ENCODE measurements at regions not wholly inside any gene's neighbourhood (a gene's known extent, or its start where the extent isn't known, plus 50 kb on each side); places are given as distances from the start of the nearest gene placed in this dataset.
"Not testable (repeated sequence)": the region's sequence is repeated elsewhere in the genome, so short reads cannot be mapped to it uniquely, and the experiment has no call there.

DNA sequence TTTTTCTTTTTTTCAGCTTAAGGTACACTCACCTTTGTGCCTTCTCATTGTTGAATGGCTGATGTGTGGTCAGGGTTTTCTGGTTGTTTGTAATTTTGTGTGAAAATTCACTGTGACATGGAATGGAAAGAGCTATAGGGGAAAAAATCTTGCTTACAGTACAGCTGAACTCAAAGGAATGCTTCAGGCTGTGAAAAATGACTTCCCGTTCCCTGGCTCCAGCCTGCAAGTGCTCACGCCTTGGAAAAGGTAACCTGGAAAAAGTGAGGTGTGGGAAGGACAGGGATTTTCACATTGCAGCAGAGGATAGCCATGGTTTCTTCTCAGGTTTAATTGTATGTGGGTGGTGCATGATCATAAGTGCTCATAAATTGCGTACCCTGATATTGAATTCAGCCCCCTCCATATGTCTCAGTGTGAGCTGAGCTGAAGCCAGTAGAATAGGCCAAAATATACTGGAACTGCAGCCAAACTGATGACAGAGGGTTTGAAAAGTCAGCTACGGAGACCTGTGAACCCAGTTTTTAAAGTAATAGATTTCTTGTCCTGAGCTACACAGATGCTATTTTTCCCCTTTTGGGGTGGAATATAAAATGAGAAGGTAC is 228.7 kb upstream of the RASGRP1 start:
- Histone ChIP-seq H2AFZ (ENCODE audit: low read length) (no peak overlapping the region), H4K20me1 (ENCODE audit: insufficient read depth, low read length) (no peaks in the 10 kb centered on the region), H3K27ac (ENCODE audit: low read length) (no peak overlapping the region), H3K4me1 (ENCODE audit: low read length) (no peaks in the 10 kb centered on the region), H3K9ac (ENCODE audit: low read length) (no peak overlapping the region), H3F3A (ENCODE audit: insufficient read depth, low read length) (no peaks in the 10 kb centered on the region), H3K36me3 (replicated peaks; ENCODE audit: insufficient read depth, low read length) (no peaks in the 10 kb centered on the region), H3K79me2 (ENCODE audit: low read length) (no peaks in the 10 kb centered on the region), H3K27me3 (replicated peaks; ENCODE audit: insufficient read depth, low read length) (no peaks in the 10 kb centered on the region), H3K9me2 (replicated peaks; ENCODE audit: insufficient read depth, low read length) (no peaks in the 10 kb centered on the region), H3K4me2 (ENCODE audit: low read depth, low read length) (no peak overlapping the region), H3K9me3 (replicated peaks; ENCODE audit: insufficient read depth, low read length) (no peaks in the 10 kb centered on the region; the same call in 1 of the 2 replicates), H3K4me3 (ENCODE audit: low read length) (no peak overlapping the region)
- DNase-seq: no peak
- TF ChIP-seq EZH2phosphoT487 (IDR thresholded peaks at IDR 0.05; ENCODE audit: low read length) (no peak), EZH2 (optimal IDR thresholded peaks at IDR 0.05; ENCODE audit: low read depth, low read length) (no peak)
- TF ChIP-seq, protein P1, sequence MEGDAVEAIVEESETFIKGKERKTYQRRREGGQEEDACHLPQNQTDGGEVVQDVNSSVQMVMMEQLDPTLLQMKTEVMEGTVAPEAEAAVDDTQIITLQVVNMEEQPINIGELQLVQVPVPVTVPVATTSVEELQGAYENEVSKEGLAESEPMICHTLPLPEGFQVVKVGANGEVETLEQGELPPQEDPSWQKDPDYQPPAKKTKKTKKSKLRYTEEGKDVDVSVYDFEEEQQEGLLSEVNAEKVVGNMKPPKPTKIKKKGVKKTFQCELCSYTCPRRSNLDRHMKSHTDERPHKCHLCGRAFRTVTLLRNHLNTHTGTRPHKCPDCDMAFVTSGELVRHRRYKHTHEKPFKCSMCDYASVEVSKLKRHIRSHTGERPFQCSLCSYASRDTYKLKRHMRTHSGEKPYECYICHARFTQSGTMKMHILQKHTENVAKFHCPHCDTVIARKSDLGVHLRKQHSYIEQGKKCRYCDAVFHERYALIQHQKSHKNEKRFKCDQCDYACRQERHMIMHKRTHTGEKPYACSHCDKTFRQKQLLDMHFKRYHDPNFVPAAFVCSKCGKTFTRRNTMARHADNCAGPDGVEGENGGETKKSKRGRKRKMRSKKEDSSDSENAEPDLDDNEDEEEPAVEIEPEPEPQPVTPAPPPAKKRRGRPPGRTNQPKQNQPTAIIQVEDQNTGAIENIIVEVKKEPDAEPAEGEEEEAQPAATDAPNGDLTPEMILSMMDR (IDR thresholded peaks at IDR 0.05; ENCODE audit: low read length): no peak

DNA sequence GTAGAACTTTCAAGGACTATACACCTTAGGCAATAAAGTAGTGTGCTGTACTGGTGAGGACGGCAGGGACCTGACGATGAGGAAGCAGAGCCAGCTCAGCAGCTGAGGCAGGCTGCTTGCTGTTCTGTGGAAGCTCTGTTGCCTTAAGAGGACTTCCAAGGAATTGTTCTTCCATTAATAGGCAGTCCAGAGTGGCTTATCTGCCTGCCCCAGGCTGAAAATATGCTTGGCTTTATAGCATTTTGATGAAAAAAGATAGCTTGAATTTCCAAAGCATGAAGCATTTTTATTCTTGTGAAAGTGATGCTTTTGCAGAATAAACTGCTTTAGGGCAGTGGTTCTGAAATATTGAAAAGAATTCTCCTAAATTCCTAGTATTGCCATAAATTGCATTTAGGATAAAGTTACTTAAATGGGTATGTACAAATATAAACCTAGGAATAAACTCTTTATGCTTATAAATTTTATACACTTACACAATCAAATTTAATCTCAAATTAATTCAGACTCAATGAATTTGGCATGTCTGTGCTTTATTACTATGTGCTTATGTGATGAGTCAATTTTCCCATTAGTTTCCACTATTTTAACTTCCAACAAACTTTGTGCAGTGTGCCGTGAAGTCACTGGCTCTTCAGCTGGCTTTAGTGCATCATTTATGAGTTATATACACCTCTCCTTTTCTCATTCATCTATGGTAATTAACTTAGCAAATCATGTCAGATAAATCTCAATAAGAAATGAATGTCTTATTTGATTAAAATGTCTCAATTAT is 231.0 kb upstream of the RASGRP1 start:
- DNase-seq: no peak
- Histone ChIP-seq H3K4me1 (ENCODE audit: low read length) (no peaks in the 10 kb centered on the region), H2AFZ (ENCODE audit: low read length) (no peak overlapping the region), H4K20me1 (ENCODE audit: insufficient read depth, low read length) (no peaks in the 10 kb centered on the region), H3K27me3 (replicated peaks; ENCODE audit: insufficient read depth, low read length) (no peaks in the 10 kb centered on the region), H3K27ac (ENCODE audit: low read length) (no peak overlapping the region), H3K36me3 (replicated peaks; ENCODE audit: insufficient read depth, low read length) (no peaks in the 10 kb centered on the region), H3F3A (ENCODE audit: insufficient read depth, low read length) (no peaks in the 10 kb centered on the region), H3K9me3 (replicated peaks; ENCODE audit: insufficient read depth, low read length) (no peaks in the 10 kb centered on the region; the same call in 1 of the 2 replicates), H3K4me2 (ENCODE audit: low read depth, low read length) (no peak overlapping the region), H3K4me3 (ENCODE audit: low read length) (no peak overlapping the region), H3K79me2 (ENCODE audit: low read length) (no peaks in the 10 kb centered on the region), H3K9me2 (replicated peaks; ENCODE audit: insufficient read depth, low read length) (no peaks in the 10 kb centered on the region), H3K9ac (ENCODE audit: low read length) (no peak overlapping the region)
- TF ChIP-seq EZH2 (optimal IDR thresholded peaks at IDR 0.05; ENCODE audit: low read depth, low read length): no peak
- TF ChIP-seq, protein P1 (IDR thresholded peaks at IDR 0.05; ENCODE audit: low read length): no peak

DNA sequence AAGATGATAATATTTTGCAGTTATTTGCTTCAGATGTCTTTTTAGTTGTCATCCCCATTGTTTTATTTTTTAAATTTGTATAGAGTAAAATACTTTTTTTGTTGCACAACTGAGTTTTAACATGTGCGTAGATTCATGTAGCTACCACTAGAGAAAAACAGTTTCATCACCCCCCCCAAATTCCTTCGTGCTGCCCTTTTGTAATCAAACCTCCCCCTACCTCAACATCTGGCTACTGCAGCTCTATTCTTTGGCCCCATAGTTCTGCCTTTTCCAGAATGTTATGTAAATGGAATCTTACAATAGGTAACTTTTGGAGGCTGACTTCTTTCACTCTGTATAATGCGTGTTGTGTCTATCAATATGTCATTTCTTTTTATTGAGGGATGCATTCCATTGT is 232.0 kb upstream of the RASGRP1 start:
- DNase-seq: no peak
- Histone ChIP-seq H3K9ac (ENCODE audit: low read length) (no peak overlapping the region), H3K4me1 (ENCODE audit: low read length) (no peaks in the 10 kb centered on the region), H4K20me1 (ENCODE audit: insufficient read depth, low read length) (no peaks in the 10 kb centered on the region), H3K36me3 (replicated peaks; ENCODE audit: insufficient read depth, low read length) (no peaks in the 10 kb centered on the region), H3K27me3 (replicated peaks; ENCODE audit: insufficient read depth, low read length) (no peaks in the 10 kb centered on the region), H3K9me3 (replicated peaks; ENCODE audit: insufficient read depth, low read length) (no peaks in the 10 kb centered on the region; the same call in 1 of the 2 replicates), H3F3A (ENCODE audit: insufficient read depth, low read length) (no peaks in the 10 kb centered on the region), H3K79me2 (ENCODE audit: low read length) (no peaks in the 10 kb centered on the region), H3K9me2 (replicated peaks; ENCODE audit: insufficient read depth, low read length) (no peaks in the 10 kb centered on the region), H3K4me3 (ENCODE audit: low read length) (no peak overlapping the region), H2AFZ (ENCODE audit: low read length) (no peak overlapping the region), H3K27ac (ENCODE audit: low read length) (no peak overlapping the region), H3K4me2 (ENCODE audit: low read depth, low read length) (no peak overlapping the region)
- no peak for TF ChIP-seq EZH2phosphoT487 (IDR thresholded peaks at IDR 0.05; ENCODE audit: low read length)
- no peak for TF ChIP-seq EZH2 (optimal IDR thresholded peaks at IDR 0.05; ENCODE audit: low read depth, low read length)
- TF ChIP-seq, protein P1 (IDR thresholded peaks at IDR 0.05; ENCODE audit: low read length): no peak

DNA sequence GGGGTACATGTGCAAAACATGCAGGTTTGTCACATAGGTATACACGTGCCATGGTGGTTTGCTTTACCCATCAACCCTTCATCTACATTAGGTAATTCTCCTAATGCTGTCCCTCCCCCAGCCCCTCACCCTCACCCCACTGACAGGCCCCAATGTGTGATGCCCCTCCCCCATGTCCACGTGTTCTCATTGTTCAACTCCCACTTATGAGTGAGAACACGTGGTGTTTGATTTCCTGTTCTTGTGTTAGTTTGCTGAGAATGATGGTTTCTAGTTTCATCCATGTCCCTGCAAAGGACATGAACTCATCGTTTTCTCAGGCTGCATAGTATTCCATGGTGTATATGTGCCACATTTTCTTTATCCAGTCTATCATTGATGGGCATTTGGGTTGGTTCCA is 232.9 kb upstream of the RASGRP1 start:
- not testable (repeated sequence) for H3K27me3 ChIP-seq (replicated peaks; ENCODE audit: insufficient read depth, low read length); H3K9ac ChIP-seq (ENCODE audit: low read length); DNase-seq; H2AFZ ChIP-seq (ENCODE audit: low read length); H3K9me3 ChIP-seq (replicated peaks; ENCODE audit: insufficient read depth, low read length); H4K20me1 ChIP-seq (ENCODE audit: insufficient read depth, low read length); H3K27ac ChIP-seq (ENCODE audit: low read length); H3K79me2 ChIP-seq (ENCODE audit: low read length); H3K9me2 ChIP-seq (replicated peaks; ENCODE audit: insufficient read depth, low read length); H3K36me3 ChIP-seq (replicated peaks; ENCODE audit: insufficient read depth, low read length); H3K4me2 ChIP-seq (ENCODE audit: low read depth, low read length); H3F3A ChIP-seq (ENCODE audit: insufficient read depth, low read length); H3K4me1 ChIP-seq (ENCODE audit: low read length); H3K4me3 ChIP-seq (ENCODE audit: low read length)

DNA sequence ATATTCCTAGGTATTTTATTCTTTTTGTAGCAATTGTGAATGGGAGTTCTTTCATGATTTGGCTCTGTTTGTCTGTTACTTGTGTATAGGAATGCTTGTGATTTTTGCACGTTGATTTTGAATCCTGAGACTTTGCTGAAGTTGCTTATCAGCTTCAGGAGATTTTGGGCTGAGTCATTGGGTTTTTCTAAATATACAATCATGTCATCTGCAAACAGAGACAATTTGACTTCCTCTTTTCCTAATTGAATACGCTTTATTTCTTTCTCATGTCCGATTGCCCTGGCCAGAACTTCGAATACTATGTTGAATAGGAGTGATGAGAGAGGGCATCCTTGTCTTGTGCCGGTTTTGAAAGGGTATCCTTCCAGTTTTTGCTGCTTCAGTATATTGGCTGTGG is 234.6 kb upstream of the RASGRP1 start:
- not testable (repeated sequence) for H3K4me1 ChIP-seq (ENCODE audit: low read length); H3K4me3 ChIP-seq (ENCODE audit: low read length); H3K9me3 ChIP-seq (replicated peaks; ENCODE audit: insufficient read depth, low read length); H3K27me3 ChIP-seq (replicated peaks; ENCODE audit: insufficient read depth, low read length); H3K9me2 ChIP-seq (replicated peaks; ENCODE audit: insufficient read depth, low read length); H4K20me1 ChIP-seq (ENCODE audit: insufficient read depth, low read length); H3K4me2 ChIP-seq (ENCODE audit: low read depth, low read length); H2AFZ ChIP-seq (ENCODE audit: low read length); H3K36me3 ChIP-seq (replicated peaks; ENCODE audit: insufficient read depth, low read length); H3F3A ChIP-seq (ENCODE audit: insufficient read depth, low read length); H3K27ac ChIP-seq (ENCODE audit: low read length); DNase-seq; H3K9ac ChIP-seq (ENCODE audit: low read length); H3K79me2 ChIP-seq (ENCODE audit: low read length)

Data from MM.1S (cell line).